Trophoblast cell (in vitro differentiated cells and primary cell): ENCODE measurements at regions not wholly inside any gene's neighbourhood (a gene's known extent, or its start where the extent isn't known, plus 50 kb on each side); places are given as distances from the start of the nearest gene placed in this dataset.

ENCODE experiments used
- DNase-seq, 2 donors: peaks; one replicate each; pipeline ENCODE4 v3.0.0-alpha.2; 2016
- H2AFZ ChIP-seq: 2 replicates; pipeline ENCODE4 v1.6.1; 2013; ENCODE audit warnings: low read length, moderate library complexity, mild to moderate bottlenecking; ENCODE audit not compliant: insufficient read depth, poor library complexity
- H2AK5ac ChIP-seq: 2 replicates; pipeline ENCODE4 v1.6.1; 2013; ENCODE audit warnings: mild to moderate bottlenecking, low read length
- H2BK120ac ChIP-seq: 2 replicates; pipeline ENCODE4 v1.6.1; 2013; ENCODE audit warnings: low read length, mild to moderate bottlenecking, moderate library complexity; ENCODE audit not compliant: insufficient read depth, poor library complexity
- H2BK12ac ChIP-seq: 2 replicates; pipeline ENCODE4 v1.6.1; 2013; ENCODE audit warnings: mild to moderate bottlenecking, low read length, moderate library complexity
- H2BK5ac ChIP-seq: 2 replicates; pipeline ENCODE4 v1.6.1; 2013; ENCODE audit warnings: low read length, low read depth, moderate library complexity, mild to moderate bottlenecking; ENCODE audit not compliant: poor library complexity
- H3K14ac ChIP-seq: 2 replicates; pipeline ENCODE4 v1.6.1; 2013; ENCODE audit warnings: mild to moderate bottlenecking, low read length
- H3K18ac ChIP-seq: 2 replicates; pipeline ENCODE4 v1.6.1; 2013; ENCODE audit warnings: mild to moderate bottlenecking, low read length
- H3K23ac ChIP-seq: 2 replicates; pipeline ENCODE4 v1.6.1; 2013; ENCODE audit warnings: low read length
- H3K27ac ChIP-seq: 2 replicates; pipeline ENCODE4 v1.5.1; 2013; ENCODE audit warnings: low read depth, mild to moderate bottlenecking, inconsistent platforms, low read length, moderate library complexity
- H3K27me3 ChIP-seq: 2 replicates; pipeline ENCODE4 v1.6.1; 2013; ENCODE audit warnings: inconsistent platforms, mild to moderate bottlenecking, low read length, moderate library complexity; ENCODE audit not compliant: insufficient read depth
- H3K36me3 ChIP-seq, 2 experiments: 1 replicate in 1 of 2; 2 replicates in 1 of 2; pipeline ENCODE4 v1.6.1; 2013; ENCODE audit warnings: low read length in 2 of 2, mild to moderate bottlenecking in 2 of 2, moderate library complexity in 1 of 2; ENCODE audit not compliant: insufficient read depth in 2 of 2, control insufficient read depth in 1 of 2
- H3K4ac ChIP-seq: 2 replicates; pipeline ENCODE4 v1.6.1; 2013; ENCODE audit warnings: low read depth, mild to moderate bottlenecking, low read length, moderate library complexity
- H3K4me1 ChIP-seq, 2 experiments: 1 replicate in 1 of 2; 2 replicates in 1 of 2; pipeline ENCODE4 v1.6.1; 2013; ENCODE audit warnings: low read length in 2 of 2, mild to moderate bottlenecking in 2 of 2, moderate library complexity in 1 of 2; ENCODE audit not compliant: insufficient read depth in 2 of 2, control insufficient read depth in 1 of 2
- H3K4me2 ChIP-seq: 2 replicates; pipeline ENCODE4 v1.6.1; 2013; ENCODE audit warnings: inconsistent platforms, mild to moderate bottlenecking, low read length, moderate library complexity
- H3K4me3 ChIP-seq: 2 replicates; pipeline ENCODE4 v1.5.1; 2013; ENCODE audit warnings: mild to moderate bottlenecking, low read depth, low read length, inconsistent platforms
- H3K79me1 ChIP-seq: one replicate; pipeline ENCODE4 v1.6.1; 2013; ENCODE audit warnings: low read length
- H3K79me2 ChIP-seq: 2 replicates; pipeline ENCODE4 v1.6.1; 2013; ENCODE audit warnings: low read length, mild to moderate bottlenecking; ENCODE audit not compliant: control insufficient read depth, insufficient read depth, poor library complexity
- H3K9ac ChIP-seq: 2 replicates; pipeline ENCODE4 v1.6.1; 2013; ENCODE audit warnings: mild to moderate bottlenecking, low read length
- H3K9me3 ChIP-seq: 2 replicates; pipeline ENCODE4 v1.6.1; 2013; ENCODE audit warnings: low read depth, mild to moderate bottlenecking, control low read depth, inconsistent platforms, low read length; ENCODE audit not compliant: insufficient read depth
- H4K12ac ChIP-seq: 2 replicates; pipeline ENCODE4 v1.6.1; 2013; ENCODE audit warnings: low read depth, mild to moderate bottlenecking, low read length, moderate library complexity
- H4K8ac ChIP-seq: 2 replicates; pipeline ENCODE4 v1.6.1; 2013; ENCODE audit warnings: low read depth, mild to moderate bottlenecking, low read length, moderate library complexity
- H4K91ac ChIP-seq: one replicate; pipeline ENCODE4 v1.6.1; 2013; ENCODE audit warnings: low read depth, mild to moderate bottlenecking, low read length, moderate library complexity
- WGBS: extraction: QIAGEN DNeasy Blood & Tissue Kit; methylation state at CpG from one replicate; pipeline ENCODE4 v1.1.7; 2013; ENCODE audit warnings: missing lambda C conversion rate; ENCODE audit not compliant: insufficient read length, insufficient coverage; ENCODE audit errors: extremely low coverage; 5-methylcytosine and 5-hydroxymethylcytosine counted together

- Histone ChIP-seq H3K9ac (no peak overlapping the region), H2BK5ac (no peak overlapping the region), H3K4me3 (no peak overlapping the region), H4K91ac (no peak overlapping the region), H3K4me1 (no peaks in the 10 kb centered on the region), H3K79me2 (no peaks in the 10 kb centered on the region), H3K27me3 (no peaks in the 10 kb centered on the region), H2AFZ (no peak overlapping the region), H3K27ac (no peak overlapping the region), H4K12ac (no peak overlapping the region), H4K8ac (no peak overlapping the region), H3K4me2 (no peak overlapping the region), H3K4ac (no peak overlapping the region), H3K18ac (no peak overlapping the region), H3K23ac (no peak overlapping the region), H2BK12ac (no peak overlapping the region), H3K14ac (no peak overlapping the region), H3K79me1 (no peaks in the 10 kb centered on the region), H3K36me3 (no peaks in the 10 kb centered on the region), H2BK120ac (no peak overlapping the region), H3K9me3 (no peaks in the 10 kb centered on the region), H2AK5ac (no peak overlapping the region)
- no CpG with 5 or more reads among the region's 3 CpGs for WGBS
- no peak for DNase-seq
Measured at GRCh38 chr13:36536546-36536945, 104.3 kb downstream of the CCNA1 start.

GRCh38 chr13:36543671-36544070, 111.4 kb downstream of the CCNA1 start:
- Histone ChIP-seq H3K36me3 (no peaks in the 10 kb centered on the region), H2AK5ac (no peak overlapping the region), H3K27me3 (no peaks in the 10 kb centered on the region), H3K14ac (no peak overlapping the region), H3K9me3 (no peaks in the 10 kb centered on the region), H3K18ac (no peak overlapping the region), H3K4me1 (no peaks in the 10 kb centered on the region), H3K9ac (no peak overlapping the region), H3K79me2 (no peaks in the 10 kb centered on the region), H2BK120ac (no peak overlapping the region), H2BK12ac (no peak overlapping the region), H3K4me2 (no peak overlapping the region), H4K8ac (no peak overlapping the region), H3K23ac (no peak overlapping the region), H2AFZ (no peak overlapping the region), H3K27ac (no peak overlapping the region), H2BK5ac (no peak overlapping the region), H3K4me3 (no peak overlapping the region), H3K79me1 (no peaks in the 10 kb centered on the region), H4K12ac (no peak overlapping the region), H4K91ac (no peak overlapping the region), H3K4ac (no peak overlapping the region)
- no CpG with 5 or more reads among the region's 4 CpGs for WGBS
- no peak for DNase-seq

GRCh38 chr13:36548129-36548528, 115.8 kb downstream of the CCNA1 start:
- H3K27ac ChIP-seq: no peak overlapping the region
- no peak overlapping the region for H3K4ac ChIP-seq
- H2AFZ ChIP-seq: no peak overlapping the region
- no peak overlapping the region for H4K12ac ChIP-seq
- H2AK5ac ChIP-seq: no peak overlapping the region
- H3K18ac ChIP-seq: no peak overlapping the region
- H3K79me2 ChIP-seq: no peaks in the 10 kb centered on the region
- H3K9me3 ChIP-seq: no peaks in the 10 kb centered on the region
- no peak overlapping the region for H4K91ac ChIP-seq
- no peak overlapping the region for H3K14ac ChIP-seq
- no peaks in the 10 kb centered on the region for H3K27me3 ChIP-seq
- H2BK12ac ChIP-seq: no peak overlapping the region
- no peak overlapping the region for H3K4me3 ChIP-seq
- no peak overlapping the region for H2BK5ac ChIP-seq
- H2BK120ac ChIP-seq: no peak overlapping the region
- DNase-seq: no peak
- H3K4me1 ChIP-seq: no peaks in the 10 kb centered on the region
- no peak overlapping the region for H4K8ac ChIP-seq
- no CpG with 5 or more reads among the region's 9 CpGs for WGBS
- no peak overlapping the region for H3K4me2 ChIP-seq
- H3K36me3 ChIP-seq: no peaks in the 10 kb centered on the region
- H3K23ac ChIP-seq: no peak overlapping the region
- no peaks in the 10 kb centered on the region for H3K79me1 ChIP-seq
- H3K9ac ChIP-seq: no peak overlapping the region

DNA sequence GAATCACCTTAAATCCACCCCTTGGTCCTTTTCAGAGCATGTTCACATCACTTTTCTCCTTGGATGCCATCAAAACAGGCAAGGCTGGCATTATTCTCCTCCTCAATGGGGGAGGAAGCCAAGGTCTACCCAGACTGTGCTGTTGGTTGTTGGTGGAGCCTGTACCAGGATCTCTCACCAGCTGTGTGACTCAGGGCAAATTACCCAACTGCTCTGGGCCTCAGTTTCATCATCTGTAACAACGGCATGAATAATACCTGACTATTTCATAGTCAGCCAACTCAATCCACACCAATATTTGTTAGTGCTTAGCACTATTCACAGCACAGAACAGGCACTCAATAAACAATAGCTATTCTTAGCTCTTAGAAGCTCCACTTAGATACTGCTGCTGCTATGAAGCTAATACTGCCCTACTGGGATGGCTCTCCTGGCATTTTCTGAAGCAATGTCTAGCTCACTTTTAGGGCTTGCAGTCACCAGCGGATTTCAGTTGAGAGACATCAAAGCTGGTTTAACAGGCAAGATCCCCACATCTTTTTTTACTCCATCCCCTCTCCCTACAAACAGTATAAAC, 116.9 kb downstream of the CCNA1 start:
- WGBS: no CpG with 5 or more reads among the region's 2 CpGs

More for the DNA sequence above, 116.9 kb downstream of the CCNA1 start:
- Histone ChIP-seq H3K23ac (no peak overlapping the region), H3K79me1 (no peaks in the 10 kb centered on the region), H3K27me3 (no peaks in the 10 kb centered on the region), H2AFZ (no peak overlapping the region), H4K12ac (no peak overlapping the region), H2BK5ac (no peak overlapping the region), H2AK5ac (no peak overlapping the region), H3K4me3 (no peak overlapping the region), H2BK120ac (no peak overlapping the region), H3K9ac (no peak overlapping the region), H3K4me2 (no peak overlapping the region), H3K4ac (no peak overlapping the region), H4K91ac (no peak overlapping the region), H3K14ac (no peak overlapping the region), H3K27ac (no peak overlapping the region), H3K9me3 (no peaks in the 10 kb centered on the region), H2BK12ac (no peak overlapping the region), H4K8ac (no peak overlapping the region), H3K36me3 (no peaks in the 10 kb centered on the region), H3K79me2 (no peaks in the 10 kb centered on the region), H3K18ac (no peak overlapping the region), H3K4me1 (no peaks in the 10 kb centered on the region)
- DNase-seq: peak; percentile 54 to 71
